SK-N-SH (cell line): ENCODE measurements at regions not wholly inside any gene's neighbourhood (a gene's known extent, or its start where the extent isn't known, plus 50 kb on each side); places are given as distances from the start of the nearest gene placed in this dataset.

Experiments
- CTCF ChIA-PET: fragments of 300-600, 350-600 bp; formaldehyde crosslinking; extraction: SDS; loops from one replicate; lab custom pipeline; 2021; lab: Yijun Ruan, JAX
- POLR2A ChIA-PET: fragments of 350-600 bp; sonication (Branson Sonifier 250); formaldehyde crosslinking; extraction: SDS; loops from one replicate; lab custom pipeline; 2020; ENCODE audit warnings: antibody characterized with exemption, inconsistent platforms; lab: Yijun Ruan, JAX
- DNase-seq: peaks from one replicate; pipeline ENCODE4 v3.0.0; 2012
- H2AFZ ChIP-seq: fragments of 200-600 bp; sonication (generic); 2 replicates; pipeline ENCODE4 v1.8.1; 2016; ENCODE audit warnings: antibody characterized with exemption, mild to moderate bottlenecking, low read depth
- H3F3A ChIP-seq: fragments of 200-600 bp; sonication (generic); replicated peaks from 2 replicates; pipeline ENCODE3; 2016; ENCODE audit warnings: antibody characterized with exemption, mild to moderate bottlenecking; ENCODE audit not compliant: insufficient read depth
- H3K27ac ChIP-seq, 2 experiments: fragments of 200-500 bp in 1 of 2; fragments of 200-600 bp in 1 of 2; sonication (Bioruptor generic) in 1 of 2; sonication (generic), shearing (Covaris generic) in 1 of 2; 2 replicates each; pipeline versions ENCODE4 v1.5.1 to v1.6.1; 2014 to 2016; ENCODE audit warnings: low read depth in 2 of 2, inconsistent platforms in 1 of 2, low read length in 1 of 2, mild to moderate bottlenecking in 1 of 2, mixed read lengths in 1 of 2
- H3K27me3 ChIP-seq: fragments of 200-600 bp; sonication (generic), shearing (Covaris generic); 2 replicates; pipeline ENCODE4 v1.6.1; 2016; ENCODE audit warnings: mixed run types; ENCODE audit not compliant: insufficient read depth
- H3K36me3 ChIP-seq, 2 experiments: fragments of 200-500 bp in 1 of 2; fragments of 200-600 bp in 1 of 2; sonication (Bioruptor generic) in 1 of 2; sonication (generic) in 1 of 2; replicated peaks in 1 of 2; 2 replicates each; pipeline versions ENCODE3 to v1.5.1; 2014 to 2016; ENCODE audit warnings: low read length in 1 of 2, mild to moderate bottlenecking in 1 of 2; ENCODE audit not compliant: insufficient read depth in 2 of 2, control insufficient read depth in 1 of 2
- H3K4me1 ChIP-seq, 2 experiments: fragments of 200-500 bp in 1 of 2; fragments of 200-600 bp in 1 of 2; sonication (Bioruptor generic) in 1 of 2; sonication (generic), shearing (Covaris generic) in 1 of 2; 2 replicates each; pipeline versions ENCODE4 v1.5.1 to v1.6.1; 2014 to 2016; ENCODE audit warnings: low read depth in 1 of 2, low read length in 1 of 2, mixed run types in 1 of 2; ENCODE audit not compliant: insufficient read depth in 2 of 2, control insufficient read depth in 1 of 2
- H3K4me2 ChIP-seq: fragments of 200-600 bp; sonication (generic), shearing (Covaris generic); 2 replicates; pipeline ENCODE4 v1.6.1; 2017; ENCODE audit warnings: mixed run types
- H3K4me3 ChIP-seq, 2 experiments: fragments of 200-500 bp in 1 of 2; fragments of 200-600 bp in 1 of 2; sonication (Bioruptor generic) in 1 of 2; sonication (generic), shearing (Covaris generic) in 1 of 2; 2 replicates each; pipeline versions ENCODE4 v1.5.1 to v1.8.1; 2014 to 2016; ENCODE audit warnings: low read depth in 2 of 2, inconsistent platforms in 1 of 2, low read length in 1 of 2, mild to moderate bottlenecking in 1 of 2, mixed read lengths in 1 of 2, moderate library complexity in 1 of 2
- H3K79me2 ChIP-seq: fragments of 200-600 bp; sonication (generic); 2 replicates; pipeline ENCODE4 v1.8.1; 2017; ENCODE audit warnings: mild to moderate bottlenecking; ENCODE audit not compliant: insufficient read depth
- H3K9ac ChIP-seq: fragments of 200-600 bp; sonication (generic); 2 replicates; pipeline ENCODE4 v1.6.1; 2017; ENCODE audit warnings: mixed run types
- H3K9me2 ChIP-seq: fragments of 200-600 bp; sonication (generic); 2 replicates; pipeline ENCODE4 v1.6.1; 2017; ENCODE audit warnings: mixed run types
- H3K9me3 ChIP-seq: fragments of 200-600 bp; sonication (generic); 2 replicates; pipeline ENCODE4 v1.6.1; 2017; ENCODE audit warnings: mixed run types, mild to moderate bottlenecking, moderate library complexity
- H4K20me1 ChIP-seq: fragments of 200-600 bp; sonication (generic); 2 replicates; pipeline ENCODE4 v1.6.1; 2017; ENCODE audit warnings: mild to moderate bottlenecking, mixed run types; ENCODE audit not compliant: insufficient read depth
- CHD2 ChIP-seq: fragments of 150-350 bp; IDR thresholded peaks from 2 replicates; pipeline ENCODE4 v1.6.1; 2018; ENCODE audit warnings: low read length; ENCODE audit not compliant: partially characterized antibody
- CTCF ChIP-seq: fragments of 200-600 bp; sonication (generic); IDR thresholded peaks from 2 replicates; pipeline ENCODE4 v1.6.1; 2017; ENCODE audit warnings: antibody characterized with exemption, mild to moderate bottlenecking, moderate library complexity
- ELF1 ChIP-seq: IDR thresholded peaks from 2 replicates; pipeline ENCODE4 v1.4.0; 2012
- EP300 ChIP-seq, 2 experiments: IDR thresholded peaks; 2 replicates each; pipeline versions ENCODE4 v1.4.0 to v1.6.1; 2012; ENCODE audit warnings: borderline replicate concordance in 1 of 2, low read depth in 1 of 2, low read length in 1 of 2
- EZH2phosphoT487 ChIP-seq: fragments of 200-600 bp; sonication (generic); IDR thresholded peaks from 2 replicates; pipeline ENCODE4 v1.6.1; 2017; ENCODE audit warnings: low read depth, mixed run types, mild to moderate bottlenecking, antibody characterized with exemption, moderate library complexity, borderline replicate concordance
- FOSL2 ChIP-seq: IDR thresholded peaks from 2 replicates; pipeline ENCODE4 v1.4.0; 2012; ENCODE audit warnings: low read depth, mild to moderate bottlenecking, moderate library complexity, borderline replicate concordance
- FOXJ3 ChIP-seq: sonication (generic); formaldehyde crosslinking; IDR thresholded peaks from 2 replicates; pipeline ENCODE4 v1.5.1; 2020; ENCODE audit warnings: mild to moderate bottlenecking, missing genetic modification reagents
- GABPA ChIP-seq: IDR thresholded peaks from 2 replicates; pipeline ENCODE4 v1.4.0; 2012; ENCODE audit warnings: low read depth, mild to moderate bottlenecking
- IRF3 ChIP-seq: fragments of 150-350 bp; IDR thresholded peaks from 2 replicates; pipeline ENCODE4 v1.6.1; 2016; ENCODE audit warnings: mild to moderate bottlenecking, low read depth, low read length
- MAX ChIP-seq: IDR thresholded peaks from 2 replicates; pipeline ENCODE4 v1.4.0; 2012; ENCODE audit warnings: low read depth
- MEF2A ChIP-seq: IDR thresholded peaks from 2 replicates; pipeline ENCODE4 v1.4.0; 2012; ENCODE audit warnings: low read depth, borderline replicate concordance
- POLR2AphosphoS5 ChIP-seq: IDR thresholded peaks from 2 replicates; pipeline ENCODE4 v1.6.1; 2012; ENCODE audit warnings: low read depth, low read length
- RAD21 ChIP-seq: IDR thresholded peaks from 2 replicates; pipeline ENCODE4 v1.6.1; 2012; ENCODE audit warnings: mild to moderate bottlenecking, low read length
- REST ChIP-seq: IDR thresholded peaks from 2 replicates; pipeline ENCODE4 v1.6.1; 2012; ENCODE audit warnings: mild to moderate bottlenecking, low read depth, low read length, moderate library complexity
- SIN3A ChIP-seq: IDR thresholded peaks from 2 replicates; pipeline ENCODE4 v1.6.1; 2012; ENCODE audit warnings: low read depth, mild to moderate bottlenecking, low read length, moderate library complexity, borderline replicate concordance
- TAF1 ChIP-seq: IDR thresholded peaks from 2 replicates; pipeline ENCODE4 v1.6.1; 2012; ENCODE audit warnings: low read depth, mild to moderate bottlenecking, low read length, moderate library complexity, borderline replicate concordance
- USF2 ChIP-seq: fragments of 150-350 bp; IDR thresholded peaks from 2 replicates; pipeline ENCODE4 v1.6.1; 2017; ENCODE audit warnings: antibody characterized with exemption, low read length, low read depth, borderline replicate concordance
- YY1 ChIP-seq: IDR thresholded peaks from 2 replicates; pipeline ENCODE4 v1.4.0; 2012; ENCODE audit warnings: low read depth, mild to moderate bottlenecking
- WGBS: methylation state at CpG from one replicate; pipeline ENCODE4 v1.1.6; 2017; ENCODE audit warnings: low lambda C conversion rate; 5-methylcytosine and 5-hydroxymethylcytosine counted together
- TF ChIP-seq, protein P1 (sequence below): IDR thresholded peaks from 2 replicates; pipeline ENCODE4; 2012

- no peak for TF ChIP-seq RAD21
- TF ChIP-seq CTCF = no peak
- no peak for TF ChIP-seq GABPA
- no peak for TF ChIP-seq CHD2
- no peak for TF ChIP-seq MEF2A
- TF ChIP-seq ELF1 = no peak
These were observed 350.9 kb upstream of the CCDC179 start (continued) for GRCh38 chr11:23211221-23211620.

GRCh38 chr11:23212807-23213206 is 352.5 kb upstream of the CCDC179 start:
- Histone ChIP-seq H3K36me3 (no peaks in the 10 kb centered on the region), H4K20me1 (no peaks in the 10 kb centered on the region), H3K9ac (no peak overlapping the region), H3K9me2 (no peaks in the 10 kb centered on the region), H3K4me1 (no peaks in the 10 kb centered on the region), H3K27ac (no peak overlapping the region), H3K27me3 (no peaks in the 10 kb centered on the region), H2AFZ (no peak overlapping the region), H3K4me2 (no peak overlapping the region), H3K9me3 (no peaks in the 10 kb centered on the region), H3K79me2 (no peaks in the 10 kb centered on the region), H3K4me3 (no peak overlapping the region), H3F3A (no peaks in the 10 kb centered on the region)
- DNase-seq = no peak
- WGBS = 0% methylated on average over 1 of the region's 1 CpG
- no peak for TF ChIP-seq SIN3A
- CTCF ChIA-PET = no interaction called here
- POLR2A ChIA-PET = no interaction called here

DNA sequence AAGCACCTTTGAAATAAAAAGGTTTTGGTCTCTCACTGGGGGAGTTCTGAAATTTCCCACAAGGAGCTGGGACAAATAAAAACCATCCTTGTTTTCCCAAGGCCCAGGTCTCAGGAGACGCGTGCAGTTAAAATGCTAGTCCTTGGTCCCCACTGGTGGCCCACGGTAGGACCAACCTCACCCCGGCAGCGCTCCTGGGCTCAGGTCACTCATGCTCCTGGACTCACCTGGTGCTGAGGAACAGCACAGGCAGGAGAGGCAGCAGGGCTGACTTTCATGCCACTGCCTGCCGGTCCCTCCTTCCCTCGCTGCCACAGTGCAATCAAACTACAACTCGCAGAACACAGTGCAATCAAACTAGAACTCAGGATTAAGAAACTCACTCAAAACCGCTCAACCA is 356.8 kb upstream of the CCDC179 start:
- CTCF ChIA-PET = no interaction called here
- H3K79me2 ChIP-seq = no peaks in the 10 kb centered on the region
- no peaks in the 10 kb centered on the region for H4K20me1 ChIP-seq
- TF ChIP-seq POLR2AphosphoS5 (no peak), USF2 (no peak), TAF1 (no peak), FOXJ3 (CRISPR knock-in tag) (no peak), EP300 (IDR thresholded peaks at IDR 0.05; ENCODE audit: borderline replicate concordance in 1 of 2, low read depth in 1 of 2, low read length in 1 of 2) (no peak), YY1 (no peak), REST (no peak), EZH2phosphoT487 (no peak), CHD2 (no peak), FOSL2 (no peak), ELF1 (no peak), MAX (no peak), IRF3 (no peak)
- TF ChIP-seq, protein P1, sequence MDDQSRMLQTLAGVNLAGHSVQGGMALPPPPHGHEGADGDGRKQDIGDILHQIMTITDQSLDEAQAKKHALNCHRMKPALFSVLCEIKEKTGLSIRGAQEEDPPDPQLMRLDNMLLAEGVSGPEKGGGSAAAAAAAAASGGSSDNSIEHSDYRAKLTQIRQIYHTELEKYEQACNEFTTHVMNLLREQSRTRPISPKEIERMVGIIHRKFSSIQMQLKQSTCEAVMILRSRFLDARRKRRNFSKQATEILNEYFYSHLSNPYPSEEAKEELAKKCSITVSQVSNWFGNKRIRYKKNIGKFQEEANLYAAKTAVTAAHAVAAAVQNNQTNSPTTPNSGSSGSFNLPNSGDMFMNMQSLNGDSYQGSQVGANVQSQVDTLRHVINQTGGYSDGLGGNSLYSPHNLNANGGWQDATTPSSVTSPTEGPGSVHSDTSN = no peak

More for the DNA sequence above, 356.8 kb upstream of the CCDC179 start:
- Histone ChIP-seq H3F3A (no peaks in the 10 kb centered on the region), H3K36me3 (no peaks in the 10 kb centered on the region), H3K4me1 (no peaks in the 10 kb centered on the region), H3K27ac (no peak overlapping the region), H3K27me3 (no peaks in the 10 kb centered on the region), H3K9ac (no peak overlapping the region), H2AFZ (no peak overlapping the region), H3K9me3 (no peaks in the 10 kb centered on the region), H3K4me3 (no peak overlapping the region), H3K4me2 (no peak overlapping the region), H3K9me2 (no peaks in the 10 kb centered on the region)
- WGBS = 76% methylated on average over 8 of the region's 9 CpGs
- POLR2A ChIA-PET = no interaction called here
- DNase-seq = no peak
